ENCODE measurements at regions not wholly inside any gene's neighbourhood (a gene's known extent, or its start where the extent isn't known, plus 50 kb on each side); places are given as distances from the start of the nearest gene placed in this dataset.

GRCh38 chr2:193963472-193964119 lies 1693.4 kb upstream of the SLC39A10 start:
- TF ChIP-seq, protein P1, sequence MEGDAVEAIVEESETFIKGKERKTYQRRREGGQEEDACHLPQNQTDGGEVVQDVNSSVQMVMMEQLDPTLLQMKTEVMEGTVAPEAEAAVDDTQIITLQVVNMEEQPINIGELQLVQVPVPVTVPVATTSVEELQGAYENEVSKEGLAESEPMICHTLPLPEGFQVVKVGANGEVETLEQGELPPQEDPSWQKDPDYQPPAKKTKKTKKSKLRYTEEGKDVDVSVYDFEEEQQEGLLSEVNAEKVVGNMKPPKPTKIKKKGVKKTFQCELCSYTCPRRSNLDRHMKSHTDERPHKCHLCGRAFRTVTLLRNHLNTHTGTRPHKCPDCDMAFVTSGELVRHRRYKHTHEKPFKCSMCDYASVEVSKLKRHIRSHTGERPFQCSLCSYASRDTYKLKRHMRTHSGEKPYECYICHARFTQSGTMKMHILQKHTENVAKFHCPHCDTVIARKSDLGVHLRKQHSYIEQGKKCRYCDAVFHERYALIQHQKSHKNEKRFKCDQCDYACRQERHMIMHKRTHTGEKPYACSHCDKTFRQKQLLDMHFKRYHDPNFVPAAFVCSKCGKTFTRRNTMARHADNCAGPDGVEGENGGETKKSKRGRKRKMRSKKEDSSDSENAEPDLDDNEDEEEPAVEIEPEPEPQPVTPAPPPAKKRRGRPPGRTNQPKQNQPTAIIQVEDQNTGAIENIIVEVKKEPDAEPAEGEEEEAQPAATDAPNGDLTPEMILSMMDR (conservative IDR thresholded peaks at IDR 0.05; ENCODE audit: low read length), result peak; percentile 77
- TF ChIP-seq EZH2phosphoT487 (IDR thresholded peaks at IDR 0.05; ENCODE audit: borderline replicate concordance, low read depth, low read length), result no peak
- no TSS peak for BruUV-seq (replicated peaks)

DNA sequence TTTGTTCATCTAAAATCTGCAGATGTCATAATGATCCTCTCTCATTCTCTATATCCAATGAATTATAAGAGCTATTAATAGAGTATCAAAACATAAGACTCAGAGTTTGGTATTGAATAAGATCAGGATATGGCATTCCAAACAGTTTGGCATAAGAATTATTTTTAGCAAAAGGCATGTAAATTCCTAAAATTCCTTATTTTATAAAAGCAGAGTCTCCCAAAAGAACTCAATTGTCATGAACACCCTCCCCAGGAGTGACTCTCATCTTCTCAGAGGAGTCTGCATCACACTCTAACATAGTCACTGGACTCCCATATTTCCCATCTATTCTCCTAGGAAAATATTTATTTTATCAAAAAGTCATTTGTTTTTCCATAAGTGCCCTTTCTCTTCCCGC lies 1710.2 kb upstream of the SLC39A10 start:
- BruUV-seq (replicated peaks), result no TSS peak

More at GRCh38 chr2:193963472-193964119, 1693.4 kb upstream of the SLC39A10 start:
- CTCF ChIA-PET (ENCODE audit: unreplicated experiment), result no interaction called here
- Histone ChIP-seq H4K20me1 (ENCODE audit: insufficient read depth, low read length) (no peaks in the 10 kb centered on the region), H2AFZ (ENCODE audit: low read length) (no peak overlapping the region), H3K9me2 (ENCODE audit: insufficient read depth, low read length) (no peaks in the 10 kb centered on the region), H3K4me3 (ENCODE audit: low read depth, low read length, poor library complexity, severe bottlenecking) (no peak overlapping the region), H3K9me3 (ENCODE audit: low read length) (no peaks in the 10 kb centered on the region), H3K4me1 (ENCODE audit: insufficient read depth, low read length, poor library complexity, severe bottlenecking) (no peaks in the 10 kb centered on the region), H3K36me3 (ENCODE audit: insufficient read depth, low read length) (no peaks in the 10 kb centered on the region), H3K79me2 (ENCODE audit: insufficient read depth, low read depth, low read length) (no peaks in the 10 kb centered on the region), H3K27ac (ENCODE audit: low read depth, low read length, poor library complexity, severe bottlenecking) (no peak overlapping the region), H3K4me2 (ENCODE audit: low read length) (no peak overlapping the region)
- peak; percentile 13 for DNase-seq (ENCODE audit: low spot score)
- POLR2A ChIA-PET, result interaction anchor here (0.6 kb wide), 2 partner anchors 276 to 438 kb away, joined by 3 read pairs; no protein-coding TSS in a partner anchor
- intact Hi-C loops (cut with micrococcal nuclease; ENCODE audit: unreplicated experiment), result loop anchor here (10.0 kb wide), 1 partner anchor 269 kb away; no protein-coding TSS in a partner anchor

More for the DNA sequence above, 1710.2 kb upstream of the SLC39A10 start:
- H3K27ac ChIP-seq (ENCODE audit: low read depth, low read length, poor library complexity, severe bottlenecking), result no peak overlapping the region
- no peaks in the 10 kb centered on the region for H3K4me1 ChIP-seq (ENCODE audit: insufficient read depth, low read length, poor library complexity, severe bottlenecking)
- intact Hi-C loops (cut with micrococcal nuclease; ENCODE audit: unreplicated experiment), result no loop called here
- H3K9me3 ChIP-seq (ENCODE audit: low read length), result no peaks in the 10 kb centered on the region
- H3K4me2 ChIP-seq (ENCODE audit: low read length), result no peak overlapping the region
- H3K9me2 ChIP-seq (ENCODE audit: insufficient read depth, low read length), result no peaks in the 10 kb centered on the region
- CTCF ChIA-PET (ENCODE audit: unreplicated experiment), result no interaction called here
- POLR2A ChIA-PET, result no interaction called here
- DNase-seq (ENCODE audit: low spot score), result no peak
- no peak overlapping the region for H3K4me3 ChIP-seq (ENCODE audit: low read depth, low read length, poor library complexity, severe bottlenecking)
- H3K36me3 ChIP-seq (ENCODE audit: insufficient read depth, low read length), result no peaks in the 10 kb centered on the region
- no peaks in the 10 kb centered on the region for H3K79me2 ChIP-seq (ENCODE audit: insufficient read depth, low read depth, low read length)
- no peak overlapping the region for H2AFZ ChIP-seq (ENCODE audit: low read length)
- TF ChIP-seq, protein P1 (conservative IDR thresholded peaks at IDR 0.05; ENCODE audit: low read length), result no peak
- TF ChIP-seq EZH2phosphoT487 (IDR thresholded peaks at IDR 0.05; ENCODE audit: borderline replicate concordance, low read depth, low read length), result no peak
- no peaks in the 10 kb centered on the region for H4K20me1 ChIP-seq (ENCODE audit: insufficient read depth, low read length)
